Pons (tissue), 1 donor: ENCODE measurements at regions not wholly inside any gene's neighbourhood (a gene's known extent, or its start where the extent isn't known, plus 50 kb on each side); places are given as distances from the start of the nearest gene placed in this dataset.
"Not testable (repeated sequence)": the region's sequence is repeated elsewhere in the genome, so short reads cannot be mapped to it uniquely, and the experiment has no call there.

Experiments used
- DNase-seq: peaks from one replicate; pipeline ENCODE4 v3.0.0-alpha.2; 2016; ENCODE audit warnings: low spot score

- no peak for DNase-seq
Measured at GRCh38 chr5:16392718-16393117, 72.9 kb downstream of the ZNF622 start.

- no peak for DNase-seq
Measured at GRCh38 chr5:16391858-16392649, 73.5 kb downstream of the ZNF622 start.

DNA sequence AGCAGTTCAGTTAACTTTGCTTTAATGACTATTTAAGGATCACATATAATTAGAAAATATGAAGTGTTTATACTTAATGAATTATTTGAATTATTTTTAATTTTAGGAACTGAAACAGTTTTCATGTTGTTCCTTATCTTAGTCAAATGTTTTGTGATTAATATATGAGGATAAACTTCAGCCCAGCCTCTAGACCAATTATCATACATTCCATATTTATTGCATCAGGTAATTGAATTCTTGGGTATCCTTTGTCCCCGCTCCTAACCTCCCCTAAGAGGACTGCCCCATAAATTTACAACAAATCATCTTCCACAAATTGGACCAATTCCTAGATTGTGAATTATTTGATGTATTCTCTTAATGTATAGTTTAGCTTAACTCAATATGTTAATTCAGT, 74.8 kb downstream of the ZNF622 start:
- no peak for DNase-seq

- DNase-seq: no peak
Measured at GRCh38 chr5:16385516-16386090, 80.0 kb downstream of the ZNF622 start.

DNA sequence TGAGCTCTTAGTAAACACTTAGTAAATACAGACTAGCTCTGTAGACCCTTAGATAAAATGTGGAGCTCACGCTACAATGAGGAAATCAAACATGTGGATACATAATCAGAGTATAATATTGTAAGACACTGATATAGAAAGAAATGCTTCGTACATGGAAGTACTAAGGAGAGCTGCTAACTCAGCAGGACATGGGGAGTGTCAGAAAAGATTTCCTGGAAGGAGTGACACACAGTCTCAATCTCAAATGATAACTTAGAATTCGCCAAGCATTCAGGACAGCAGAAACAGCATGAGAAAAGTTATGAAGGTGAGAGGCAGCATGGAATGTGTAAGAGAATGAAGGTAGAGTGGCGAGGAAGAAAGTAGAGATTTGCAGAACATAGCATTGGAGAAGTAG, 80.8 kb downstream of the ZNF622 start:
- DNase-seq: no peak

GRCh38 chr5:16384222-16384621, 81.4 kb downstream of the ZNF622 start:
- DNase-seq: no peak

DNA sequence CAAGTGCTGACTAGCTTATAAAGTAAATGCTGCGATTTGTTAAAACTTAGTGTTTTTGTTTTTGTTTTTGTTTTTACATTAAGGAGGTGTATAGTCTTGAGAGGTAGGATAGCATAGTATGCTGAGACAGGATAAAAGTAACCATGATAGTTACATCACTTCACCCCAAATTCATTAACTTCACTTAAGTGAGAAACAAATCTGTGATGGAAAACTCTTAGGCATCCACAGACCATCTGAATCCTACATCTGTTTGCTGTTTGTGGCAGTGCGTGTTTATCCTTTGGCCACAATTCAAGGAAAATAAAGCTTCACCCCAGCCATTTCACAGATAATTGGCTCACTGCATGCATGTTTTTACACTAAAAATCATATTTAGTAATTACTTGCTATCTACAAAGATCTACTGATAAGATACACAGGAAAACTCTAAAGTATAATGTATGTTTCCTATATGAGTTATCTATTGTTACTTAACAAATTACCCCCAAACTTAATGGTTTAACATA, 82.0 kb downstream of the ZNF622 start:
- no peak for DNase-seq

DNA sequence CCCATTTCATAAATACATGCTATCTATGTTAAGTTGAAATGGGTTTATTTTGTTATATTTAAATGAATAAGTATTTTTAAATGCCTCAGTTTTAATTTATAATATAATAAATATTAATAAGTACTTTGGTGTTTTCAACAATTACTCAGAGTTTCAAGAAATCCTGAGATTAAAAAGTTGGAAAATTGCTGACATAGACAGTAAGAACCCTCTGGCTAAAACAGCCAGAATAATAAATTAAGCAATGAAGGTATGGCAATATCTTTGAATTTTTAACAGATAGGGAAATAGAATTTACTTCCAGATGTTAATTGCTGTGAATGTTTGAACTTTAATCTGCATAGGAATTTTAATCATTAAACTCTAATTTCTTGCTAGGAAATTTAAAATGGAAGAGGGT, 83.6 kb downstream of the ZNF622 start:
- no peak for DNase-seq

- DNase-seq: no peak
Measured at GRCh38 chr5:16378762-16379161, 86.8 kb downstream of the ZNF622 start.

DNA sequence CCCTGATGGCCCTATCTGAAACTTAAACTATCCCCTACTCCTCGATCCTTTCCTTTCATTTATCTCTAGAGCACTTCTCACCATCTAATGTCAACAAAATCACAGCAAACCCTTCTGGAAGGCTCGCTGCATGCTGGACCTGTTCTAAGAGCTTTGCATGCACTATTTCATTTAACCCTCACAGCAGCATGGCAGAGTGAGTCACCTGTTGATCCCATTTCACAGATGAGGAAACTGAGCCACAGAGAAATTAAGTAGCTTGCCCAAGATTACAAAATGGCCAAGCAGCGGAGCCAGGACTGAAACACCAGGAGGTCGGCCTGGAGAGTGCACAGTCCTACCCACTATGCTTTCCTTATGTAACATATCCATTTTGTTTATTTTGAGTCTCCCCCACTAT, 93.1 kb downstream of the ZNF622 start:
- DNase-seq: no peak

DNA sequence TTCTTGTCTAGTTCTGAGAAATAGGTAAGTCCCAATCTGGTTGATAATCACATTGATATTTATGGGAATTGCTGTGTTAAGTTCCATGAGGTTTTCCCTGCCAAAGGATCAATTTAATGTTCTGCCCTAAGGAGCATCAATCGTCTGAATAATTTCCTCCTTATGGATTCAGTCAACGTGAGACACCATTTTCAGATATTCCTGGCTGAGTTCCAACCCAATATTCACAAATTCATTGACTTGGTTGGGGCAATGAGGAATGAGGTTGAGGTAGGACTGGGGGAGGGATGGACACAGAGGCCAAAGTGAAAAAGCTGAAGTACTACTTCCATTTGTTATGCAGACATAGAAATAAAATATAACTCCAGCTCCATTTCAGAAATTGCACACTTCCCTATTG, 99.1 kb downstream of the ZNF622 start:
- no peak for DNase-seq

GRCh38 chr5:16364910-16365309, 100.7 kb downstream of the ZNF622 start:
- DNase-seq: no peak

- DNase-seq: not testable (repeated sequence)
Measured at GRCh38 chr5:16353439-16353838, 112.2 kb downstream of the ZNF622 start.

GRCh38 chr5:16350816-16351215, 114.8 kb downstream of the ZNF622 start:
- no peak for DNase-seq

DNA sequence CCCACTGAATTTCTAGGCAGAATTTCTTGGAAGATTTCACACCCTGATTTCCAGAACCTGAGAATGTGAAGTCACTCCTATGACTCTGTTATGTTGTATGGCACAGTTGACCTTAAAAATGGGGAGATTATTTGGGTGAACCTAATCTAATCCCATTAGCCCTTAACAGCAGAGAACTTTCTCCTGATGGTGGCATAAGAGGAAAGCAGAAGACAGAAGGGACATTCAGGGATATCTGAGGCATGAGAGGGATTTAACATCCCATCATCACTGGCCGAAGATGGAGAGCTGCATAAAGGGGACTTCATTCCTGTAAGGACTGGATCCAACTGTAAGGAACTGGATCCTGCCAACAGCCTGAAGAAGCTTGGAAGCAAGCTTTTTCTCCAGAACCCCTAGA, 119.2 kb downstream of the ZNF622 start:
- DNase-seq: no peak

DNA sequence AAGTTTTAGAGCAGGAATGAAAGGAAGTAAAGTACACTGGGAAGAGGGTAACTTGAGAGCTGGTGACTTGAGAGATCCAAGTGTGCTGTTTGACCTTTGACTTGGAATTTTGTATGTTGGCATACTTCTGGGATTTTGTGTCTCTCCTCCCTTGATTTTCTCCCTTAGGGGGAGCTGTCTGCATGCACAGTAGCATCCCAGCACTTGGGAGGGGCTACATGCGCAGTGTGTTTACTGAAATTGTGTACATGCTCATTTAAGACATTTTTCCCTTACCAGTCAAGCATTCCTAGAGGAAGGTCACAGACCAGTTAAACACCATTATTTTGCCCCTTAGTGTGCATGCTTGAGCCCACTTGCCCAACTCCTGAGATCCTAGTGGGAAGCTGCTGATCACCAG, 120.1 kb downstream of the ZNF622 start:
- DNase-seq: no peak

- DNase-seq: no peak
Measured at GRCh38 chr5:16326137-16326536, 139.5 kb downstream of the ZNF622 start.

- no peak for DNase-seq
Measured at GRCh38 chr5:16321284-16321683, 141.7 kb upstream of the MARCHF11 start.

GRCh38 chr5:16315501-16315900, 135.9 kb upstream of the MARCHF11 start:
- DNase-seq: peak; percentile 39

DNA sequence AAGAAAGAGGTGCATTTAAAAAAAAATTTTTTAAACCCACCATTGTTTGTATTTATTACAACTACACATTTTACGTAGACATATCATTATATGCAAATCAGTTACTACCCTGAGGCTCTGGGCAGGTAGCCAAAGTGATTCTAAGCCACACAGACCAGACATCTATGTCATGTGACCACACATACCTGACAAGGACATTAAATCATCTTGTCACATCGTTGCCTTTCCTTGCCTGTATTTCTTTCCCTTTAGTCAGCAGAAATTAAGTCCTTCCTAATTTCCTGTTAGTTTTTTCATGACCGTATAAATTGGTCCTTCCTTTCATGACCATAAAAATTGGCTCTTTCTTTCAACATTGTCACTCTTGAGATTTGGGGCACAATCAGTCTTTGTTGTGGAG, 134.2 kb upstream of the MARCHF11 start:
- no peak for DNase-seq

DNA sequence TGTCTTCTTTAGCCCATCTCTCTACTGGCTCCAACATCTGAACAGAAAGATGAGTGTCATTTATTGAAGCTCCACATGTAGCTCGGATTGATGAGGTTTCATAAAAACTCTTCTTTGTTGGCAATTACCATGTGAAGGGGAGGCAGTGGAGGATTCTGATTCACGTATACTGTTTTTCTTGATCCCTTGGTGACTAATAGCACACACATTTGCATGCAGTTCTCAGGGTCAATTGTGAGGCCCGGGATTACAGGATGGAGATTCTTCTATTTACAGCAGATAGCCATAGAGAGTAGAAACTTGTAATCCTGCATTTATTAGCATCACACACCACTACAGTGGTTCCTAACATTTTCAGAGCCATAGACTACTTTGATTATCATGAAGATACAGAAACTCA, 133.2 kb upstream of the MARCHF11 start:
- no peak for DNase-seq

- DNase-seq: no peak
Measured at GRCh38 chr5:16311666-16312065, 132.1 kb upstream of the MARCHF11 start.

GRCh38 chr5:16306812-16307211, 127.2 kb upstream of the MARCHF11 start:
- DNase-seq: no peak

DNA sequence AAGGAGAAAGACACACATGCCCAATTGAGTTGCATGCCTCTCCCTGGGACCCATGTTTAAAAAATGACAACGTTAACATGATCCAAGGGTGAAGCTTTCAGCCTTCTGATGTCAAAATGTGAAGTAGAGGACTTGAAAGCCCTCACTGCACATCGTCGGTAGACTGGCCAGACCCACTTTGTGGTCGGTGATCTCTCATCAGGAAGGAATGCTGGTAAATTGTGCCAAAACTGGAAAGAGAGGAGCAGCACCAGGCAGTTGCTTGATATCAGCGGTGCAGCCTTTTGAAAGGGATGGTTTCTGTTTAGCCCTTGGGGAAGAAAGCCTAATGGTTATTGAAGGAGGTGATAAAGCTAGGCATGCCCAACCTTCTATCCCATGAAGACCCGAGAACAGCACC, 125.3 kb upstream of the MARCHF11 start:
- DNase-seq: no peak
